Keratinocyte (primary cell): ENCODE measurements at regions not wholly inside any gene's neighbourhood (a gene's known extent, or its start where the extent isn't known, plus 50 kb on each side); places are given as distances from the start of the nearest gene placed in this dataset.

Experiments
- EZH2 ChIP-seq: IDR thresholded peaks from one replicate; pipeline ENCODE4 v1.6.1; 2012; ENCODE audit warnings: inconsistent platforms, mild to moderate bottlenecking, low read length, moderate library complexity
- TF ChIP-seq, protein P1 (sequence below), 3 experiments: IDR thresholded peaks in 1 of 3; conservative IDR thresholded peaks in 1 of 3; optimal IDR thresholded peaks in 1 of 3; 2 replicates in 2 of 3; 3 replicates in 1 of 3; pipeline versions ENCODE3 to v1.5.1; 2011; ENCODE audit warnings: low read length in 3 of 3, mild to moderate bottlenecking in 3 of 3, moderate library complexity in 2 of 3, control low read depth in 1 of 3, inconsistent platforms in 1 of 3; ENCODE audit not compliant: insufficient read depth in 2 of 3; ENCODE audit errors: extremely low read depth in 1 of 3

DNA sequence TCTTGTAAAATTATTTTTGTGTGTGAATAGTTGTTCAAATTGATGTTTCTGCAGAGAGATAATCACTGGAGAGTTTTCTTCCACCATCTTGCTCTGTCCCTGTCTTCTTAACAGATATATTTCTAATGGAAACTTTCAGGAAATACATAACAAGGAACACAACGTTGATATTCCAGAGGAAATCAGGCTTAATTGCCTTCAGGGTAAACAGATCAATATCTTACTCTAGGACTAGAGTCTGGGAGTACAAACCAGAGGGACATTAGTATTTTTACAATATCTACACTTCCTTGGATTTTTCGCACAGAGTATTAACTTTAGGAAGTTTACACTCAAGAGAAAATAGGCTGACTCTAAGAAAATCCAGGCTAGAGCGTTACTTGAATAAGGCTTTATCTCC is 159.1 kb downstream of the PFKFB3 start:
- TF ChIP-seq, protein P1, sequence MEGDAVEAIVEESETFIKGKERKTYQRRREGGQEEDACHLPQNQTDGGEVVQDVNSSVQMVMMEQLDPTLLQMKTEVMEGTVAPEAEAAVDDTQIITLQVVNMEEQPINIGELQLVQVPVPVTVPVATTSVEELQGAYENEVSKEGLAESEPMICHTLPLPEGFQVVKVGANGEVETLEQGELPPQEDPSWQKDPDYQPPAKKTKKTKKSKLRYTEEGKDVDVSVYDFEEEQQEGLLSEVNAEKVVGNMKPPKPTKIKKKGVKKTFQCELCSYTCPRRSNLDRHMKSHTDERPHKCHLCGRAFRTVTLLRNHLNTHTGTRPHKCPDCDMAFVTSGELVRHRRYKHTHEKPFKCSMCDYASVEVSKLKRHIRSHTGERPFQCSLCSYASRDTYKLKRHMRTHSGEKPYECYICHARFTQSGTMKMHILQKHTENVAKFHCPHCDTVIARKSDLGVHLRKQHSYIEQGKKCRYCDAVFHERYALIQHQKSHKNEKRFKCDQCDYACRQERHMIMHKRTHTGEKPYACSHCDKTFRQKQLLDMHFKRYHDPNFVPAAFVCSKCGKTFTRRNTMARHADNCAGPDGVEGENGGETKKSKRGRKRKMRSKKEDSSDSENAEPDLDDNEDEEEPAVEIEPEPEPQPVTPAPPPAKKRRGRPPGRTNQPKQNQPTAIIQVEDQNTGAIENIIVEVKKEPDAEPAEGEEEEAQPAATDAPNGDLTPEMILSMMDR (optimal IDR thresholded peaks at IDR 0.05 in 1 of 3, IDR thresholded peaks at IDR 0.05 in 1 of 3, conservative IDR thresholded peaks at IDR 0.05 in 1 of 3; ENCODE audit: extremely low read depth in 1 of 3, insufficient read depth in 2 of 3, low read length in 3 of 3) = no peak
- TF ChIP-seq EZH2 = no peak
